Esophagus muscularis mucosa (tissue), 4 donors: ENCODE measurements at regions not wholly inside any gene's neighbourhood (a gene's known extent, or its start where the extent isn't known, plus 50 kb on each side); places are given as distances from the start of the nearest gene placed in this dataset.

Experiments used
- DNase-seq: peaks from one replicate; pipeline ENCODE4 v3.0.0-alpha.2; 2017; ENCODE audit errors: extremely low spot score
- H3K27ac ChIP-seq, 4 donors: fragments of 200-600 bp; sonication (generic); replicated peaks in 1 of 4; 1 replicate in 3 of 4; 2 replicates in 1 of 4; pipeline ENCODE4 v1.5.1; 2016 to 2019; ENCODE audit warnings: mild to moderate bottlenecking in 1 of 4
- H3K27me3 ChIP-seq, 4 donors: fragments of 200-600 bp; sonication (generic); one replicate each; pipeline versions ENCODE4 v1.5.1 to v1.6.0; 2016 to 2019
- H3K36me3 ChIP-seq, 4 donors: fragments of 200-600 bp; sonication (generic); one replicate each; pipeline ENCODE4 v1.5.1; 2016 to 2019
- H3K4me1 ChIP-seq, 4 donors: fragments of 200-600 bp; sonication (generic); one replicate each; pipeline ENCODE4 v1.5.1; 2016 to 2019
- H3K4me3 ChIP-seq, 4 donors: fragments of 200-600 bp; sonication (generic); 1 replicate in 2 of 4; 2 replicates in 2 of 4; pipeline ENCODE4 v1.5.1; 2016 to 2019; ENCODE audit warnings: mild to moderate bottlenecking in 4 of 4, moderate library complexity in 1 of 4
- H3K9me3 ChIP-seq, 4 donors: fragments of 200-600 bp; sonication (generic); 1 replicate in 3 of 4; 2 replicates in 1 of 4; pipeline ENCODE4 v1.5.1; 2016 to 2019
- CTCF ChIP-seq, 3 experiments: fragments of 200-600 bp in 2 of 3; fragments of 450-650 bp in 1 of 3; sonication (generic) in 2 of 3; IDR thresholded peaks; one replicate each; pipeline ENCODE4 v1.5.1; 2017 to 2019; ENCODE audit warnings: antibody characterized with exemption in 3 of 3, mild to moderate bottlenecking in 2 of 3, moderate library complexity in 1 of 3
- EP300 ChIP-seq: sonication (generic); formaldehyde crosslinking; IDR thresholded peaks from one replicate; pipeline ENCODE4 v1.6.1; 2017; ENCODE audit warnings: antibody characterized with exemption
- POLR2A ChIP-seq: fragments of 450-650 bp; IDR thresholded peaks from one replicate; pipeline ENCODE4 v1.6.1; 2017; ENCODE audit warnings: antibody characterized with exemption, moderate library complexity, mild to moderate bottlenecking, low read depth
- POLR2AphosphoS5 ChIP-seq, 2 donors: sonication (generic); formaldehyde crosslinking; IDR thresholded peaks; one replicate each; pipeline ENCODE4 v1.6.1; 2017; ENCODE audit warnings: antibody characterized with exemption in 2 of 2
- WGBS: methylation state at CpG from one replicate; pipeline ENCODE4 v1.1.5; 2018; 5-methylcytosine and 5-hydroxymethylcytosine counted together
- intact Hi-C: fragments of 100-400 bp; cut with DNase I; formaldehyde crosslinking; loops from one replicate; pipeline ENCODE4 v1.15.1; 2023

- no peak overlapping the region for H3K4me3 ChIP-seq
These were observed 911.0 kb downstream of the UQCRFS1 start for GRCh38 chr19:28301961-28302360.

GRCh38 chr19:28301463-28301862 lies 911.5 kb downstream of the UQCRFS1 start:
- intact Hi-C loops = no loop called here

More at GRCh38 chr19:28301961-28302360, 911.0 kb downstream of the UQCRFS1 start:
- DNase-seq = no peak
- TF ChIP-seq EP300 (no peak), POLR2AphosphoS5 (IDR thresholded peaks at IDR 0.05) (no peak), CTCF (IDR thresholded peaks at IDR 0.05) (no peak), POLR2A (no peak)
- no peaks in the 10 kb centered on the region for H3K9me3 ChIP-seq
- H3K36me3 ChIP-seq = no peaks in the 10 kb centered on the region
- H3K4me1 ChIP-seq = no peaks in the 10 kb centered on the region
- H3K27me3 ChIP-seq = peaks cover 0 to 6% (median 0%) of the 10 kb centered on the region in 4 donors
- no peak overlapping the region for H3K27ac ChIP-seq
- intact Hi-C loops = no loop called here
- whole genome bisulfite sequencing = 82% methylated on average over 5 of the region's 5 CpGs

GRCh38 chr19:28299649-28300048 lies 913.3 kb downstream of the UQCRFS1 start:
- H3K27ac ChIP-seq = no peak overlapping the region
- H3K27me3 ChIP-seq = peaks cover 0 to 6% (median 0%) of the 10 kb centered on the region in 4 donors
- DNase-seq = no peak
- intact Hi-C loops = no loop called here
- H3K4me1 ChIP-seq = no peaks in the 10 kb centered on the region
- no peak overlapping the region for H3K4me3 ChIP-seq
- WGBS = no CpG with 5 or more reads among the region's 7 CpGs
- H3K9me3 ChIP-seq = no peaks in the 10 kb centered on the region
- TF ChIP-seq CTCF (IDR thresholded peaks at IDR 0.05) = no peak
- no peak for TF ChIP-seq POLR2A
- TF ChIP-seq POLR2AphosphoS5 (IDR thresholded peaks at IDR 0.05) = no peak
- no peak for TF ChIP-seq EP300
- no peaks in the 10 kb centered on the region for H3K36me3 ChIP-seq

More at GRCh38 chr19:28301463-28301862, 911.5 kb downstream of the UQCRFS1 start:
- no peaks in the 10 kb centered on the region for H3K4me1 ChIP-seq
- H3K27me3 ChIP-seq = peaks cover 0 to 6% (median 0%) of the 10 kb centered on the region in 4 donors
- H3K36me3 ChIP-seq = no peaks in the 10 kb centered on the region
- no peak for DNase-seq
- no peak for TF ChIP-seq EP300
- TF ChIP-seq POLR2A = no peak
- TF ChIP-seq CTCF (IDR thresholded peaks at IDR 0.05) = no peak
- TF ChIP-seq POLR2AphosphoS5 (IDR thresholded peaks at IDR 0.05) = no peak
- no peak overlapping the region for H3K4me3 ChIP-seq
- no peak overlapping the region for H3K27ac ChIP-seq
- H3K9me3 ChIP-seq = no peaks in the 10 kb centered on the region

- no peaks in the 10 kb centered on the region for H3K4me1 ChIP-seq
- WGBS = 36% methylated on average over 8 of the region's 11 CpGs
- no peak for DNase-seq
- H3K27ac ChIP-seq = no peak overlapping the region
- peaks cover 0 to 13% (median 0%) of the 10 kb centered on the region in 4 donors for H3K27me3 ChIP-seq
- TF ChIP-seq EP300 = no peak
- TF ChIP-seq CTCF (IDR thresholded peaks at IDR 0.05) = no peak
- no peak for TF ChIP-seq POLR2A
- no peak for TF ChIP-seq POLR2AphosphoS5 (IDR thresholded peaks at IDR 0.05)
- intact Hi-C loops = no loop called here
- no peaks in the 10 kb centered on the region for H3K36me3 ChIP-seq
- H3K4me3 ChIP-seq = no peak overlapping the region
- no peaks in the 10 kb centered on the region for H3K9me3 ChIP-seq
These were observed 915.3 kb downstream of the UQCRFS1 start for GRCh38 chr19:28297586-28298157.

GRCh38 chr19:28297036-28297435 lies 915.9 kb downstream of the UQCRFS1 start:
- Histone ChIP-seq H3K36me3 (no peaks in the 10 kb centered on the region), H3K4me3 (no peak overlapping the region), H3K27ac (no peak overlapping the region), H3K4me1 (no peaks in the 10 kb centered on the region), H3K9me3 (no peaks in the 10 kb centered on the region), H3K27me3 (peaks cover 0 to 18% (median 0%) of the 10 kb centered on the region in 4 donors)
- DNase-seq = peak; percentile 37
- TF ChIP-seq EP300 = no peak
- TF ChIP-seq POLR2AphosphoS5 (IDR thresholded peaks at IDR 0.05) = no peak
- TF ChIP-seq POLR2A = no peak
- TF ChIP-seq CTCF (IDR thresholded peaks at IDR 0.05) = no peak
- WGBS = 68% methylated on average over 2 of the region's 2 CpGs
- intact Hi-C loops = no loop called here
